Dedifferentiated amniotic fluid mesenchymal stem cell (primary cell): ENCODE measurements at regions not wholly inside any gene's neighbourhood (a gene's known extent, or its start where the extent isn't known, plus 50 kb on each side); places are given as distances from the start of the nearest gene placed in this dataset.
A peak's percentile ranks its signal among the peaks of the same experiment; 100 is the strongest.
"Not testable (repeated sequence)": the region's sequence is repeated elsewhere in the genome, so short reads cannot be mapped to it uniquely, and the experiment has no call there.

Source experiments
- DNase-seq: peaks from one replicate; pipeline ENCODE4 v3.0.0-alpha.2; 2016; ENCODE audit errors: extremely low spot score

- peak; percentile 78 for DNase-seq
These were observed 101.7 kb upstream of the FN1 start for GRCh38 chr2:215537611-215538010.

- peak; percentile 51 for DNase-seq
These were observed 100.6 kb upstream of the FN1 start for GRCh38 chr2:215536510-215536909.

- DNase-seq: peak; percentile 57
These were observed 99.9 kb upstream of the FN1 start for GRCh38 chr2:215535741-215536140.

DNA sequence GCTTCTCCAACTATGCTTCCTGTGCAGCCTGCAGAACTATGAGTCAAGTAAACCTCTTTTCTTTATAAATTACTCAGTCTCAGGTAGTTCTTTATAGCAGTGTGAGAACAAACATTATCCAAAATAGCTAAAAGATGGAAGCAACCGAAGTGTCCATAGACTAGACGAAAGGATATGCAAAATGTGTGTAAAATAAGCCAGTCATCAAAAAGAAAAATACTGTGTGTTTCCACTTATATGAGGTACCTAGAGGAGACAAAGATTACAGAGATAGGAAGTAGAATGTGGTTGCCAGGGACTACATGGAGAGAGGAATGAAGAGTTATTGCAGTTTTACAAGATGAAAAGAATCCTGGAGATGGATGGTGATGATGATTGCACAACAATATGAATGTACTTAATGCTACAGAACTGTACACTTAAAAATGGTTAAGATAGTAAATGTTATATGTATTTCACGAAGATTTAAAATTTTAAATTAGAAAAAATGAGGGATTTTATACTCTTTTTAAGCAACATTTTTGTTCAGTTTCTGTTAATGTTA lies 99.3 kb upstream of the FN1 start:
- DNase-seq: no peak

- DNase-seq: not testable (repeated sequence)
These were observed 97.8 kb upstream of the FN1 start for GRCh38 chr2:215533716-215534115.

DNA sequence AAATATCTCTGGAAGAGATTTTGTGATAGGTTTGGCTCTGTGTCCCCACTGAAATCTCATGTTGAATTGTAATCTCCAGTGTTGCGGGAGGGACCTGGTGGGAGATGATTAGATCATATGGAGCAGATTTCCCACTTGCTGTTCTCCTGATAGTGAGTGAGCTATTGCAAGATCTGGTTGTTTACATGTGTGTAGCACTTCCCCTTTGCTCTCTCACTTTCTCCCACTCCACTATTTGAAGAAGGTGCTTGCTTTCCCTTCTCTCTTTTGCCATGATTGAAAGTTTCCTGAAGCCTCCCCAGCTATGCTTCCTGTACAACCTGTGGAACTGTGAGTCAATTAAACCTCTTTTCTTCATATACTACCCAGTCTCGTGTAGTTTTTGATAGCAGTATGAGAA lies 97.0 kb upstream of the FN1 start:
- DNase-seq: no peak

- peak; percentile 56 for DNase-seq
These were observed 95.4 kb upstream of the FN1 start for GRCh38 chr2:215531284-215531683.

DNA sequence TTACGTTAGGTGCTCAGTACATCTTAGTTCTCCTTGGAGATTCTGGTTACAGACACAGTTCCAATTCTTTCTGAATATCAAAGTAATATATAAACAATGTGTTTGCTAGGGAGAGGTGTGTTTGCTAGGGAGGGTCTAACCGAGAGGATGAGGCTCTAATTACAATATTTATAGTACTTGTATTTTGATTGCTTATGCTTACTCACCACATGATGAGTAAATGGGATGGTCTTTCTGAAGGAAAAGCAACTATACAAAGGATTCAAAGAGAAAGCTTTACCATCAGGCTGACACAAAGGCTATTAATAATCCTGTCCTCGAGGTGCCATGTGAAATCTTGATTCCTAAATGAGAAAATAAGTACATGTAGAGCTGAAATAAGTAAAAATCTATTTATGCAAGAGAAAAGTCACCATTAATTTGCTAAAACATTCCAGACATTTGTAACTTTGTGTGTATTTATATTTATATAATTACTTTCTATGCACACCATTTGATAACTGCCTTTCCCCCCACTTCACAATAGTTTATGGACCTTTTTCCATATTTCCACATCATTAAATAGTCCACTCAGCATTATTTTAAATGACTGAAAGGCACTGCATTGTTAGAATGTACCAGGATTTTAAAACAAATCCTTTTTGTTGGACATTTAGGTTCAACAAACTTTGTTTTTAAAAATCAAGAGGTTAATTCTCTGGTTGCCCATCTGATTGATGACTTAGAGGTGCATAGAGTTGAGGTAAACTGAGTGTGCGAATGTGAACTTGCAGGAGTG lies 94.5 kb upstream of the FN1 start:
- DNase-seq: no peak

DNA sequence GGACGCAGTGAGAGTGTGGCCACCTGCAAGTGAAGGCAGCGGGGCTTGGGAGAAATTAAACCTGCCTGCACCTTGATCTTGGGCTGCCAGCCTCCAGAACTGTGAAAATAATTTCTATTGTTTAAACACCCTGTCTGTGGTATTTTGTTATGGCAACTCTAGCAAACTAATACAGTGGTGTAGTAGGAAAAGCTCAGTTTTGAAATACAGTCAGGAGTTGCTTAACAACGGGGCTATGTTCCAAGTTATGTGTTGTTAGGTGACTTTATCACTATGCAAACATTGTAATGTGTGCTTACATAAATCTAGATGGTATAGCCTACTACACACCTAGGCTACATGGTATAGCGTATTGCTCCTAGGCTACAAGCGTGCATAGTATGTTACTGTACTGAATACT lies 93.4 kb upstream of the FN1 start:
- DNase-seq: no peak

DNA sequence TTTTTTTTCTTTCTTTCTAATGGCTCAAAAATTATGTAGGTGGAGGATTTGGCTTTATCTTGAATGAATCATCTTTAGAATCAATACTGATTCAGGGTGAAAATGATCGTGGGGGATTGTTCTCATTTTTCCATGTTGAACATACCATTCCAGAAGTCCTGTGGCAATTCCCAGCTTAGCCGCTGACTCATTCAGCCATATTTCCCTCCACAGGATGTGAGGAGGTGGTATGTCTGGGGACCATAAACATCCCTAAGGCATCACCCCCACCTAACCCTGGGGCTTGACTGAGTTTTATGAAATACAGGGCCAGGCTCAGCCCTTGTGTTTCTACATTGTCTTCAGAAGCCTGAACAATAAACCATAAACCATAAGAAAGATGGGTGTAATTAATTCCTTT lies 92.7 kb upstream of the FN1 start:
- DNase-seq: peak; percentile 85

GRCh38 chr2:215527736-215528135 lies 91.9 kb upstream of the FN1 start:
- peak; percentile 80 for DNase-seq

- no peak for DNase-seq
These were observed 90.5 kb upstream of the FN1 start for GRCh38 chr2:215526341-215526740.

DNA sequence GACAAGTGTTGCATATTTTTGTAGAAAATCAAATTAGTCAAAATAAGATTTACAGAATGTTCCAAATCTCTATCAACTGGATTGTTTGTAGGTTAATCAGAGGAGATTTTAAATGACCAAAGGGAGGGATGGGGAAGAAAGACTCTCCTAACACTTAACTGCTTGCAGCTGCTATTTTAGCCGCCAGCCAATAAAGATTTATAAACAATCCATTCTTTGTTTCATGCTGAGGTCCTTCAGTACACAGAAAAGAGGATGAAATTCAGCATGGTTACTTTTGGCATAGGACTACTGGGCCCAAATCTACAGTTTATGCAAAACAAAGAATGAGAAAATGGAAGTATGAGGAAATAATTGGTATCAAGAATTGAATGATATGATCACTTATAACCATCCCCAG lies 86.4 kb upstream of the FN1 start:
- DNase-seq: no peak

DNA sequence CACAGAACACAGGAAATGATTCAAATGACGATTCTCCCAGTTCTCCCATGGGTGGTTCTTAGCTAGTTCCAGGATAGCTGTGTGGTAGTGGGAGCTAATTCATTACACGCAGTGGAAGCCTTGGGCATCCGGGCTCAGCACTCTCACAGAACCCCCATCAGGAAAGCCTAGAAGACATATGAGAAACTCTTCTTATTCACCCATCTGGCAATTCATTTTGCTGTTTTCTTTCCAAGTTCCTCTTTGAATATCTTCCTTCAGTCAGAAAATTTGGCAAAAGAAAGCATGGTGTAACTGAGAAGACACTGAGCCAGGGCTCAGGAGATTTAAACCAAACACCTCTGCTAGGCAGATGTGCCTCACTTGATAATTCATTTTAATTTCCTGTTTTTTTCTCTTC lies 85.2 kb upstream of the FN1 start:
- DNase-seq: no peak

DNA sequence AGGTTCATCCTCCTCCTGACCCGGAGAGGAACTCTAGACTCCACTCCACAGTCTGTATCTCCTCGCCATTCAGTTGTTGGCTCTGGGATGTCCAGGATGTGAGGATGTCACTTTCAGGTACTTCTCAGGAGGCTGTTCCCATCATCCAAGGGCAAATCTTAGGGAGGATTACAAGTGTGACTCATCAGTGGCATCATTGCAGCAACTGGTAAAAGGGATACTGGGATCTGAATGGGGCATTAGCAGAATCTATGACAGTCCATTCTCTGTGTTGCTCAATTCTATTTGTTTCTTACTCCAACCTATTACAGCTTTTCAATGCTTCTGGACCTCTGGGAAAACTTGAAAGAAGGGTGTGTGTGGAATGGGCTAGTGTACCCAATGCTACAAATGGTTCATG lies 81.5 kb upstream of the FN1 start:
- DNase-seq: no peak

- no peak for DNase-seq
These were observed 78.6 kb upstream of the FN1 start for GRCh38 chr2:215514516-215514915.

- no peak for DNase-seq
These were observed 75.8 kb upstream of the FN1 start for GRCh38 chr2:215511454-215512346.

GRCh38 chr2:215507836-215508235 lies 72.0 kb upstream of the FN1 start:
- DNase-seq: no peak

DNA sequence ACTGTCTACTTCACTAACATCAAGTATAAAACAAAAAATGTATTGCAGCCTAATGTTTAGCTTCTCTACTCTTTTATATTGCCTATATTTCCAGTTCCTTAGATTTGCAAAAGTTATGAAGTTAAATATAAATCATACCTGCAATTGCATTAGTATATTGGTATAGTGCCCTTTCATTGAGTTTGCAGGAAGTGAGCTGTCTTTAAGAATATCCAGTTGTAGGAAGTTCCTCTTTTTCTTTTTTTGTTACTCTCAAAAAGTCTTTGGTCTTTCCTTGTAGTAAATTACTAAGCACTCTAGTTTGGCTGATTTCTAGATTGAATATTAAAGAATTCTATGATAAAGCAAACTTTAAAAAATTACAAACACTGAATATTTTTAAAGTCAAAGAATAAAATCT lies 71.3 kb upstream of the FN1 start:
- no peak for DNase-seq

GRCh38 chr2:215506604-215506990 lies 70.7 kb upstream of the FN1 start:
- DNase-seq: no peak

- peak; percentile 39 for DNase-seq
These were observed 69.3 kb upstream of the FN1 start for GRCh38 chr2:215505044-215505786.

GRCh38 chr2:215504547-215504946 lies 68.7 kb upstream of the FN1 start:
- DNase-seq: no peak
